ENCODE measurements at regions not wholly inside any gene's neighbourhood (a gene's known extent, or its start where the extent isn't known, plus 50 kb on each side); places are given as distances from the start of the nearest gene placed in this dataset.

DNA sequence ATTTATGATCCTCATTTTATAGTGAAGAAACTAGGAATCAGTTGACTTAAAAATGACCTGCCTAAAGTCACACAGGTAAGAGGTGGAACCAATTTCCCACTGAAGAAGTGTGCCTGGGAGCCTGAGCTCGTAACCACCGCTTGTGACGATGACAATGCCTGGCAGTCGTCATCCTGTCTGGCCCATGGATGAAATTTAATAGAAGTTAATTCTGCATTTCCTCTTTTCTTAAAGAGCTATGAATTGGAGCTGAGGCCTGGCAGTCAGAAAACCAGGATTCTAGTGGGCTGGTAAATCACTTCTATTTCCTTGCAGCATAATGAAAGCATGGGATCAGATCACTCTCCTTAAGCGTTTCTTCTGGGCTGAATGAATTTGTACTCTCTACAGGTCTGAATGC, 200.0 kb upstream of the SGK1 start:
- TF ChIP-seq, protein P1, sequence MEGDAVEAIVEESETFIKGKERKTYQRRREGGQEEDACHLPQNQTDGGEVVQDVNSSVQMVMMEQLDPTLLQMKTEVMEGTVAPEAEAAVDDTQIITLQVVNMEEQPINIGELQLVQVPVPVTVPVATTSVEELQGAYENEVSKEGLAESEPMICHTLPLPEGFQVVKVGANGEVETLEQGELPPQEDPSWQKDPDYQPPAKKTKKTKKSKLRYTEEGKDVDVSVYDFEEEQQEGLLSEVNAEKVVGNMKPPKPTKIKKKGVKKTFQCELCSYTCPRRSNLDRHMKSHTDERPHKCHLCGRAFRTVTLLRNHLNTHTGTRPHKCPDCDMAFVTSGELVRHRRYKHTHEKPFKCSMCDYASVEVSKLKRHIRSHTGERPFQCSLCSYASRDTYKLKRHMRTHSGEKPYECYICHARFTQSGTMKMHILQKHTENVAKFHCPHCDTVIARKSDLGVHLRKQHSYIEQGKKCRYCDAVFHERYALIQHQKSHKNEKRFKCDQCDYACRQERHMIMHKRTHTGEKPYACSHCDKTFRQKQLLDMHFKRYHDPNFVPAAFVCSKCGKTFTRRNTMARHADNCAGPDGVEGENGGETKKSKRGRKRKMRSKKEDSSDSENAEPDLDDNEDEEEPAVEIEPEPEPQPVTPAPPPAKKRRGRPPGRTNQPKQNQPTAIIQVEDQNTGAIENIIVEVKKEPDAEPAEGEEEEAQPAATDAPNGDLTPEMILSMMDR (IDR thresholded peaks at IDR 0.05): no peak
- TF ChIP-seq POLR2A (IDR thresholded peaks at IDR 0.05): no peak

All from uterus (tissue), 2 donors.